K562 (cell line): ENCODE measurements at regions not wholly inside any gene's neighbourhood (a gene's known extent, or its start where the extent isn't known, plus 50 kb on each side); places are given as distances from the start of the nearest gene placed in this dataset.

Source experiments
- ATAC-seq: fragments of 200-7000 bp; cut with Tn5 transposase; 3 replicates; pipeline ENCODE4 v1.9.1; 2020; ENCODE audit warnings: moderate library complexity
- BruUV-seq: library from RNA; stranded (reverse); fragments of 400-500 nt; replicated peaks from 2 replicates; lab custom pipeline; 2021; lab: Mats Ljungman, UMichigan
- CTCF ChIA-PET: fragments of 300-600 bp; formaldehyde crosslinking; extraction: SDS; loops from one replicate; lab custom pipeline; 2021; ENCODE audit warnings: low intra/inter-chr PET ratio; lab: Yijun Ruan, JAX
- POLR2A ChIA-PET: fragments of 300-600, 350-650 bp; sonication (Branson Sonifier 250); formaldehyde crosslinking; extraction: SDS; loops from one replicate; lab custom pipeline; 2021; ENCODE audit warnings: antibody characterized with exemption, inconsistent platforms; lab: Yijun Ruan, JAX
- DNase-seq, 4 experiments: peaks; one replicate each; pipeline versions ENCODE4 v3.0.0 to v3.0.0-alpha.2; 2011 to 2018; ENCODE audit warnings: low spot score in 3 of 4, mixed read lengths in 3 of 4; ENCODE audit errors: extremely low read depth in 1 of 4
- FAIRE-seq: peaks from 2 replicates; lab custom pipeline; 2011; peaks lifted over from hg19 to GRCh38; lab: Jason Lieb, UNC
- H2AFZ ChIP-seq: 2 replicates; pipeline ENCODE4 v1.6.0; 2011; ENCODE audit warnings: low read depth, low read length, control low read depth, inconsistent platforms
- H3K27ac ChIP-seq: fragments of 200-600 bp; 3 replicates; pipeline ENCODE4 v1.8.0; 2011; ENCODE audit warnings: low read depth, mild to moderate bottlenecking, control low read depth, inconsistent platforms, low read length, moderate library complexity, mixed read lengths; ENCODE audit errors: extremely low read depth
- H3K27me3 ChIP-seq, 2 experiments: fragments of 300-600 bp in 1 of 2; 2 replicates in 1 of 2; 3 replicates in 1 of 2; pipeline versions ENCODE4 v1.6.0 to v1.8.0; 2011; ENCODE audit warnings: inconsistent platforms in 2 of 2, low read length in 2 of 2, mild to moderate bottlenecking in 1 of 2, mixed read lengths in 1 of 2, moderate library complexity in 1 of 2; ENCODE audit not compliant: control insufficient read depth in 2 of 2, insufficient read depth in 2 of 2
- H3K36me3 ChIP-seq: fragments of 300-600 bp; 3 replicates; pipeline ENCODE4 v1.8.0; 2011; ENCODE audit warnings: mild to moderate bottlenecking, low read length, inconsistent platforms; ENCODE audit not compliant: control insufficient read depth, insufficient read depth
- H3K4me1 ChIP-seq, 2 experiments: fragments of 200-600 bp in 1 of 2; replicated peaks in 1 of 2; 2 replicates in 1 of 2; 3 replicates in 1 of 2; pipeline versions ENCODE4 v1.5.1 to v1.8.0; 2011; ENCODE audit warnings: inconsistent platforms in 2 of 2, low read length in 2 of 2, mild to moderate bottlenecking in 1 of 2, mixed read lengths in 1 of 2, moderate library complexity in 1 of 2; ENCODE audit not compliant: control insufficient read depth in 2 of 2, insufficient read depth in 2 of 2
- H3K4me2 ChIP-seq: 2 replicates; pipeline ENCODE4 v1.6.1; 2011; ENCODE audit warnings: low read length, control low read depth, inconsistent platforms, mixed read lengths; ENCODE audit not compliant: insufficient read depth
- H3K4me3 ChIP-seq: fragments of 200-600 bp; sonication (generic), shearing (Covaris generic); 2 replicates; pipeline ENCODE4 v1.5.1; 2016; ENCODE audit warnings: control low read depth, inconsistent platforms
- H3K79me2 ChIP-seq: fragments of 200-600 bp; 3 replicates; pipeline ENCODE4 v1.8.0; 2011; ENCODE audit warnings: low read length, inconsistent platforms; ENCODE audit not compliant: control insufficient read depth, insufficient read depth
- H3K9ac ChIP-seq, 2 experiments: 2 replicates each; pipeline versions ENCODE4 v1.6.0 to v1.6.1; 2011; ENCODE audit warnings: low read depth in 2 of 2, low read length in 2 of 2, control low read depth in 1 of 2, inconsistent platforms in 1 of 2, mild to moderate bottlenecking in 1 of 2, mixed read lengths in 1 of 2; ENCODE audit not compliant: insufficient read depth in 1 of 2
- H3K9me1 ChIP-seq: one replicate; pipeline ENCODE4 v1.6.0; 2011; ENCODE audit warnings: inconsistent platforms, mild to moderate bottlenecking, low read length, moderate library complexity; ENCODE audit not compliant: control insufficient read depth, insufficient read depth
- H3K9me3 ChIP-seq: replicated peaks from 2 replicates; pipeline ENCODE4 v1.5.1; 2011; ENCODE audit warnings: low read depth, low read length, inconsistent platforms; ENCODE audit not compliant: control insufficient read depth, insufficient read depth
- H4K20me1 ChIP-seq: replicated peaks from 2 replicates; pipeline ENCODE4 v1.6.1; 2011; ENCODE audit warnings: low read length, inconsistent platforms, mixed read lengths; ENCODE audit not compliant: control insufficient read depth, insufficient read depth
- NBN ChIP-seq: fragments of 450-650 bp; IDR thresholded peaks from 2 replicates; pipeline ENCODE4 v1.6.1; 2016; ENCODE audit warnings: low read depth, mild to moderate bottlenecking
- RBM14 ChIP-seq: fragments of 200-400 bp; formaldehyde crosslinking; IDR thresholded peaks from 2 replicates; pipeline ENCODE4 v1.6.1; 2018; ENCODE audit warnings: low read depth, mild to moderate bottlenecking, low read length, moderate library complexity, borderline replicate concordance; ENCODE audit not compliant: insufficient read depth
- WGBS: fragments of 100-300 bp; shearing (Covaris generic); methylation state at CpG from one replicate; pipeline ENCODE4 v1.1.6; 2016; ENCODE audit warnings: low coverage, mixed read lengths; ENCODE audit not compliant: insufficient coverage; ENCODE audit errors: missing lambda C conversion rate; 5-methylcytosine and 5-hydroxymethylcytosine counted together
- in situ Hi-C: fragments of 300-500 bp; cut with MboI; formaldehyde crosslinking; loops from 4 replicates; pipeline ENCODE4 v1.15.0; 2018; ENCODE audit warnings: inconsistent platforms, mixed read lengths
- intact Hi-C: fragments of 100-400 bp; cut with micrococcal nuclease; formaldehyde crosslinking; loops from 2 replicates; pipeline ENCODE4 v1.14.2; 2022
- TF ChIP-seq, protein P1 (sequence below): sonication (generic); formaldehyde crosslinking; IDR thresholded peaks from 2 replicates; pipeline ENCODE4 v1.8.1; 2023; ENCODE audit warnings: mild to moderate bottlenecking, missing genetic modification reagents
- TF ChIP-seq, protein P2 (sequence below), 2 experiments: fragments of 450-650 bp in 1 of 2; sonication (generic) in 1 of 2; formaldehyde crosslinking in 1 of 2; IDR thresholded peaks; 2 replicates each; pipeline versions ENCODE4 v1.7.1 to v1.9.0; 2016 to 2022; ENCODE audit warnings: inconsistent platforms in 1 of 2, mild to moderate bottlenecking in 1 of 2, missing genetic modification reagents in 1 of 2

DNA sequence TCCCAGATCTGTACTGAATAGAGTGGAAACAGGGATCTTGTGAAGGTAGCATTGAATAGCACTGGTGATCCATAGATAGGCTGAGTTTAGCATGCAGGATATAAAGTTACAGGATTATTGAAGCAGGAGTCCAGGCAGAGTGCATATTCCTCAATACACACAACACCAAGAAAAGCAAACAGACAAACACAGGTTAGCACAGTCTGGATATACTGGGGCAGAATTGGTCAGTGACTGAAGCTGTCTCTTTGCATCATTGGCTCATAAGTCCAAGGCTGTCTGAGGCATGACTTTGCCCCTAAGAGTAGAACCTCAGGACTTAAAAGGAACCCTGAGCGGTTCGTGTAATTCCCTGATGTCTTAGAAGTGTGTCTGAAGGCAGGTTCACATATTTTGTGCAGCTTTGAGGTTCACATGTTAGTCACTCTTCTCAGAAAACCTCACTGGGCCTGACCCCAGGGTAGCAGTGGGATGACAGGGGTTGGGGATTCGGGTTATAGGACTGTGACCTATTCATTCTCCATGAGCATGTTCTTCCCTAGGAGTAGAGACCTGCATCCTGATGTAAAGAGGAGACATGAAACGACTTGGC is 134.6 kb downstream of the AASDH start:
- no peak for FAIRE-seq
- BruUV-seq, result no TSS peak
- TF ChIP-seq, protein P1, sequence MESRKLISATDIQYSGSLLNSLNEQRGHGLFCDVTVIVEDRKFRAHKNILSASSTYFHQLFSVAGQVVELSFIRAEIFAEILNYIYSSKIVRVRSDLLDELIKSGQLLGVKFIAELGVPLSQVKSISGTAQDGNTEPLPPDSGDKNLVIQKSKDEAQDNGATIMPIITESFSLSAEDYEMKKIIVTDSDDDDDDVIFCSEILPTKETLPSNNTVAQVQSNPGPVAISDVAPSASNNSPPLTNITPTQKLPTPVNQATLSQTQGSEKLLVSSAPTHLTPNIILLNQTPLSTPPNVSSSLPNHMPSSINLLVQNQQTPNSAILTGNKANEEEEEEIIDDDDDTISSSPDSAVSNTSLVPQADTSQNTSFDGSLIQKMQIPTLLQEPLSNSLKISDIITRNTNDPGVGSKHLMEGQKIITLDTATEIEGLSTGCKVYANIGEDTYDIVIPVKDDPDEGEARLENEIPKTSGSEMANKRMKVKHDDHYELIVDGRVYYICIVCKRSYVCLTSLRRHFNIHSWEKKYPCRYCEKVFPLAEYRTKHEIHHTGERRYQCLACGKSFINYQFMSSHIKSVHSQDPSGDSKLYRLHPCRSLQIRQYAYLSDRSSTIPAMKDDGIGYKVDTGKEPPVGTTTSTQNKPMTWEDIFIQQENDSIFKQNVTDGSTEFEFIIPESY, result no peak
- TF ChIP-seq RBM14 (no peak), NBN (no peak)
- TF ChIP-seq, protein P2, sequence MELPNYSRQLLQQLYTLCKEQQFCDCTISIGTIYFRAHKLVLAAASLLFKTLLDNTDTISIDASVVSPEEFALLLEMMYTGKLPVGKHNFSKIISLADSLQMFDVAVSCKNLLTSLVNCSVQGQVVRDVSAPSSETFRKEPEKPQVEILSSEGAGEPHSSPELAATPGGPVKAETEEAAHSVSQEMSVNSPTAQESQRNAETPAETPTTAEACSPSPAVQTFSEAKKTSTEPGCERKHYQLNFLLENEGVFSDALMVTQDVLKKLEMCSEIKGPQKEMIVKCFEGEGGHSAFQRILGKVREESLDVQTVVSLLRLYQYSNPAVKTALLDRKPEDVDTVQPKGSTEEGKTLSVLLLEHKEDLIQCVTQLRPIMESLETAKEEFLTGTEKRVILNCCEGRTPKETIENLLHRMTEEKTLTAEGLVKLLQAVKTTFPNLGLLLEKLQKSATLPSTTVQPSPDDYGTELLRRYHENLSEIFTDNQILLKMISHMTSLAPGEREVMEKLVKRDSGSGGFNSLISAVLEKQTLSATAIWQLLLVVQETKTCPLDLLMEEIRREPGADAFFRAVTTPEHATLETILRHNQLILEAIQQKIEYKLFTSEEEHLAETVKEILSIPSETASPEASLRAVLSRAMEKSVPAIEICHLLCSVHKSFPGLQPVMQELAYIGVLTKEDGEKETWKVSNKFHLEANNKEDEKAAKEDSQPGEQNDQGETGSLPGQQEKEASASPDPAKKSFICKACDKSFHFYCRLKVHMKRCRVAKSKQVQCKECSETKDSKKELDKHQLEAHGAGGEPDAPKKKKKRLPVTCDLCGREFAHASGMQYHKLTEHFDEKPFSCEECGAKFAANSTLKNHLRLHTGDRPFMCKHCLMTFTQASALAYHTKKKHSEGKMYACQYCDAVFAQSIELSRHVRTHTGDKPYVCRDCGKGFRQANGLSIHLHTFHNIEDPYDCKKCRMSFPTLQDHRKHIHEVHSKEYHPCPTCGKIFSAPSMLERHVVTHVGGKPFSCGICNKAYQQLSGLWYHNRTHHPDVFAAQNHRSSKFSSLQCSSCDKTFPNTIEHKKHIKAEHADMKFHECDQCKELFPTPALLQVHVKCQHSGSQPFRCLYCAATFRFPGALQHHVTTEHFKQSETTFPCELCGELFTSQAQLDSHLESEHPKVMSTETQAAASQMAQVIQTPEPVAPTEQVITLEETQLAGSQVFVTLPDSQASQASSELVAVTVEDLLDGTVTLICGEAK (IDR thresholded peaks at IDR 0.05), result no peak
- TF ChIP-seq, protein P2 (CRISPR knock-in tag; IDR thresholded peaks at IDR 0.05), result no peak

More for the DNA sequence above, 134.6 kb downstream of the AASDH start:
- H3K4me1 ChIP-seq, result no peaks in the 10 kb centered on the region
- no peaks in the 10 kb centered on the region for H4K20me1 ChIP-seq
- no peaks in the 10 kb centered on the region for H3K36me3 ChIP-seq
- no peak overlapping the region for H3K9ac ChIP-seq
- no peak for DNase-seq
- H3K27me3 ChIP-seq, result peaks cover 0 to 6% of the 10 kb centered on the region in 2 experiments; a peak in 2 of 5 replicates
- ChIA-PET POLR2A (no interaction called here), CTCF (no interaction called here)
- in situ Hi-C loops, result no loop called here
- no peak for ATAC-seq
- H3K4me3 ChIP-seq, result no peak overlapping the region
- no peak overlapping the region for H3K27ac ChIP-seq
- intact Hi-C loops, result no loop called here
- H3K9me3 ChIP-seq, result no peaks in the 10 kb centered on the region
- H3K9me1 ChIP-seq, result no peaks in the 10 kb centered on the region
- H3K79me2 ChIP-seq, result no peaks in the 10 kb centered on the region
- no peak overlapping the region for H3K4me2 ChIP-seq
- 0% methylated on average over 4 of the region's 4 CpGs for WGBS
- H2AFZ ChIP-seq, result no peak overlapping the region
